Stomach (tissue), 8 donors: ENCODE measurements at regions not wholly inside any gene's neighbourhood (a gene's known extent, or its start where the extent isn't known, plus 50 kb on each side); places are given as distances from the start of the nearest gene placed in this dataset.

ENCODE experiments used
- DNase-seq, 2 donors: peaks; one replicate each; pipeline versions ENCODE4 v3.0.0 to v3.0.0-alpha.2; 2013 to 2019
- H3K27ac ChIP-seq, 5 donors: fragments of 200-600 bp in 4 of 5; sonication (generic) in 4 of 5; one replicate each; pipeline ENCODE4 v1.5.1; 2013 to 2019; ENCODE audit warnings: mild to moderate bottlenecking in 1 of 5, moderate library complexity in 1 of 5
- H3K27me3 ChIP-seq, 3 donors: fragments of 200-600 bp; sonication (generic); one replicate each; pipeline ENCODE4 v1.5.1; 2017 to 2019; ENCODE audit warnings: mixed run types in 1 of 3
- H3K36me3 ChIP-seq, 4 donors: fragments of 200-600 bp; sonication (generic); 1 replicate in 3 of 4; 2 replicates in 1 of 4; pipeline ENCODE4 v1.5.1; 2016 to 2019
- H3K4me1 ChIP-seq, 4 donors: fragments of 200-600 bp; sonication (generic); one replicate each; pipeline ENCODE4 v1.5.1; 2016 to 2019
- H3K4me3 ChIP-seq, 4 donors: fragments of 200-600 bp; sonication (generic) in 3 of 4; one replicate each; pipeline ENCODE4 v1.5.1; 2016 to 2019; ENCODE audit warnings: mild to moderate bottlenecking in 1 of 4
- H3K9me3 ChIP-seq, 4 donors: fragments of 200-600 bp; sonication (generic); one replicate each; pipeline ENCODE4 v1.5.1; 2016 to 2019
- EP300 ChIP-seq: sonication (generic); formaldehyde crosslinking; IDR thresholded peaks from one replicate; pipeline ENCODE4 v1.6.1; 2017; ENCODE audit warnings: antibody characterized with exemption
- POLR2A ChIP-seq, 4 donors: fragments of 450-650 bp; IDR thresholded peaks; one replicate each; pipeline ENCODE4 v1.6.1; 2016; ENCODE audit warnings: antibody characterized with exemption in 4 of 4, control low read depth in 2 of 4, mild to moderate bottlenecking in 1 of 4, moderate library complexity in 1 of 4
- POLR2AphosphoS5 ChIP-seq, 3 donors: sonication (generic); formaldehyde crosslinking; IDR thresholded peaks; one replicate each; pipeline ENCODE4 v1.6.1; 2016; ENCODE audit warnings: antibody characterized with exemption in 3 of 3
- whole genome bisulfite sequencing, 5 donors: extraction: QIAGEN DNeasy Blood & Tissue Kit in 3 of 5; methylation state at CpG; one replicate each; pipeline versions ENCODE4 v1.1.5 to v1.1.7; 2013 to 2018; 5-methylcytosine and 5-hydroxymethylcytosine counted together
- intact Hi-C: fragments of 100-400 bp; cut with DNase I; formaldehyde crosslinking; loops from one replicate; pipeline ENCODE4 v1.15.1; 2023; ENCODE audit warnings: low total_unique reads
- TF ChIP-seq, protein P1 (sequence below), 7 experiments: fragments of 450-650 bp in 4 of 7; fragments of 200-600 bp in 3 of 7; sonication (generic) in 3 of 7; IDR thresholded peaks; one replicate each; pipeline ENCODE4 v1.5.1; 2016 to 2019; ENCODE audit warnings: antibody characterized with exemption in 7 of 7, control low read depth in 2 of 7, mild to moderate bottlenecking in 1 of 7
- donor health status: healthy with polysubstance abuse.
- donor health status: Bipolar disorder and iron deficiency.
- donor health status: healthy.

DNA sequence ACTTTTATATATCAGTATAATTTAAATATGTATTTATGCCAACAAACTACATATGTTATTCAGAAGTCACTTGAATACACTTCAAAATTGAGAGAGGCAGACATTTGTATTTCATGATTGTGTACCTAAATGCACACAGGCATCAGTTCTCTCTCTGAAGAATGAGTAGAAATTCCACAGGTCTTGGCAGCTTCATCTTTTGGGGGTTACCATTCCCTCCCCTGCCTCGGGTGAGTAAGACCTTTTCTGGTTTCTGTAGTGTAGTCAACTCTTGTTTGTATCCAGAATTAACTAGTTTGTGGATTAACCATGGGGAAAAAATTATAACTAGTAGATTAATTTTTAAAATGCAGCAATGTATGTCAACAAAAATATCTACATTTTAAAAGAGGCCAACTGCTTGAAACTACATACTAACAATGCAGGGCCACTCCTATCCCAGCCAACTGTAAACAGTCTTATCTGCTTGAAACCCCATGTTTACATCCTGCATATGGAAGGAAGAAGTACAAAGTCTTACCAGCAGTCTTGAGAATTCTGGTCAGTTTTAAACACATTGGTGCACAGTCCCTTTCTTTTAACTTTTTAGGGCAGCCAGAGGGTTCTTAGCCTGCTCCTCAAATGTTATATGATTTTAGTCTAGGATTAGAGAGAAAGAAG lies 339.6 kb upstream of the KIF2A start:
- Histone ChIP-seq H3K27me3 (no peaks in the 10 kb centered on the region), H3K9me3 (no peaks in the 10 kb centered on the region), H3K4me1 (peaks cover 0 to 11% (median 8%) of the 10 kb centered on the region in 4 donors), H3K4me3 (no peak overlapping the region), H3K36me3 (no peaks in the 10 kb centered on the region), H3K27ac (no peak overlapping the region)
- peak in 1 of 2 donors; percentile 64 for DNase-seq
- intact Hi-C loops, result no loop called here
- 0 to 22% (median 14%) methylated on average over 1 of the region's 1 CpG for WGBS, 5 donors
- TF ChIP-seq, protein P1, sequence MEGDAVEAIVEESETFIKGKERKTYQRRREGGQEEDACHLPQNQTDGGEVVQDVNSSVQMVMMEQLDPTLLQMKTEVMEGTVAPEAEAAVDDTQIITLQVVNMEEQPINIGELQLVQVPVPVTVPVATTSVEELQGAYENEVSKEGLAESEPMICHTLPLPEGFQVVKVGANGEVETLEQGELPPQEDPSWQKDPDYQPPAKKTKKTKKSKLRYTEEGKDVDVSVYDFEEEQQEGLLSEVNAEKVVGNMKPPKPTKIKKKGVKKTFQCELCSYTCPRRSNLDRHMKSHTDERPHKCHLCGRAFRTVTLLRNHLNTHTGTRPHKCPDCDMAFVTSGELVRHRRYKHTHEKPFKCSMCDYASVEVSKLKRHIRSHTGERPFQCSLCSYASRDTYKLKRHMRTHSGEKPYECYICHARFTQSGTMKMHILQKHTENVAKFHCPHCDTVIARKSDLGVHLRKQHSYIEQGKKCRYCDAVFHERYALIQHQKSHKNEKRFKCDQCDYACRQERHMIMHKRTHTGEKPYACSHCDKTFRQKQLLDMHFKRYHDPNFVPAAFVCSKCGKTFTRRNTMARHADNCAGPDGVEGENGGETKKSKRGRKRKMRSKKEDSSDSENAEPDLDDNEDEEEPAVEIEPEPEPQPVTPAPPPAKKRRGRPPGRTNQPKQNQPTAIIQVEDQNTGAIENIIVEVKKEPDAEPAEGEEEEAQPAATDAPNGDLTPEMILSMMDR (IDR thresholded peaks at IDR 0.05), result no peak
- TF ChIP-seq POLR2A (IDR thresholded peaks at IDR 0.05) (no peak), POLR2AphosphoS5 (IDR thresholded peaks at IDR 0.05) (no peak), EP300 (no peak)

DNA sequence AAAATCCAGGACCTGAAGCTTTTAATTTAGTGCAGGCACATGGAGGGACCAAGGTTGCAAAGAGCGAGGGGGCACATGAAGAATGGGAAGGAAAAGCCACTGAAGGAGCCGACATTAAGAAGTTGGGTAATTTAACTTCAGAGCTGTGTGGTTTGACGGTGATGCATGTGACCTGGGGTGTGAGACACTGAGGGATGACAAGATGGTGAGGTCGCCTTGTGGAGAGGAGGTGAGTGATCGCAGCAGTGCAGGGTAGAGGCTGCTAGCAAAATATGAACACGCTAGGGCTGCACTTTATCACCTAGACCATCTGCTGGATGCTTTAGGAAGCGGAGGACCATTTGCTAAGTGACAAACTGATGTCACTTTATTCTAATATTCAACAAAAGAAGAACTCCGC lies 339.0 kb upstream of the KIF2A start:
- Histone ChIP-seq H3K4me1 (peaks cover 0 to 11% (median 8%) of the 10 kb centered on the region in 4 donors), H3K27ac (no peak overlapping the region), H3K27me3 (no peaks in the 10 kb centered on the region), H3K4me3 (no peak overlapping the region), H3K9me3 (no peaks in the 10 kb centered on the region), H3K36me3 (no peaks in the 10 kb centered on the region)
- peak in 1 of 2 donors; percentile 6 for DNase-seq
- intact Hi-C loops, result no loop called here
- 52 to 66% (median 59%) methylated on average over 8 of the region's 8 CpGs for WGBS, 5 donors
- TF ChIP-seq, protein P1 (IDR thresholded peaks at IDR 0.05), result no peak
- TF ChIP-seq EP300 (no peak), POLR2A (IDR thresholded peaks at IDR 0.05) (no peak), POLR2AphosphoS5 (IDR thresholded peaks at IDR 0.05) (no peak)

- Histone ChIP-seq H3K27me3 (no peaks in the 10 kb centered on the region), H3K36me3 (no peaks in the 10 kb centered on the region), H3K4me3 (no peak overlapping the region), H3K27ac (no peak overlapping the region), H3K9me3 (no peaks in the 10 kb centered on the region), H3K4me1 (peaks cover 0 to 11% (median 8%) of the 10 kb centered on the region in 4 donors)
- TF ChIP-seq POLR2AphosphoS5 (IDR thresholded peaks at IDR 0.05) (no peak), POLR2A (IDR thresholded peaks at IDR 0.05) (no peak), EP300 (no peak)
- TF ChIP-seq, protein P1 (IDR thresholded peaks at IDR 0.05), result no peak
- no peak for DNase-seq
- intact Hi-C loops, result no loop called here
- WGBS, 5 donors, result 65 to 73% (median 72%) methylated on average over 3 of the region's 3 CpGs
These were observed 338.3 kb upstream of the KIF2A start for GRCh38 chr5:61967681-61968080.

DNA sequence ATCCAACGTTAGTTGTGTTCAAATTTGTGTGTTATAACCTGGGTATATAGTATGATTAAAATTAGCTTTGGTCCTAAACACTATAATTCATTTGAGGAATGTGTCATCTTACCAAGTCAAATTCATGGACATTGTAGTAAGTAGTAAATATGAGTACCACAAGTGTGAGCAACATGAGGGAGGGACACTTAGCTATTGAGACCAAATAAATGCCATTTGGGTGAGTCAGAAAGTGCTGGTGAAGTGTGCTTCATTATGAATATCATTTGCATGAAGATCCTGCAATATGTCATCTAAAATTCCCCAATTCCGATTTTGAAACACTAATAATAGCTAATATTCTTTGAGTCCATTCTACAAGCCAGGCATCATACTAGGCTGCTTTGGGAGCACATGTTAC lies 336.7 kb upstream of the KIF2A start:
- no peak for DNase-seq
- no peak overlapping the region for H3K4me3 ChIP-seq
- intact Hi-C loops, result no loop called here
- peaks cover 0 to 11% (median 8%) of the 10 kb centered on the region in 4 donors for H3K4me1 ChIP-seq
- H3K9me3 ChIP-seq, result no peaks in the 10 kb centered on the region
- H3K36me3 ChIP-seq, result no peaks in the 10 kb centered on the region
- no peak overlapping the region for H3K27ac ChIP-seq
- no peaks in the 10 kb centered on the region for H3K27me3 ChIP-seq
- no peak for TF ChIP-seq POLR2A (IDR thresholded peaks at IDR 0.05)
- TF ChIP-seq, protein P1 (IDR thresholded peaks at IDR 0.05), result no peak
- TF ChIP-seq POLR2AphosphoS5 (IDR thresholded peaks at IDR 0.05), result no peak
- WGBS, 5 donors, result 60 to 77% (median 72%) methylated on average over 2 of the region's 2 CpGs
